Activated CD4-positive, alpha-beta T cell treated with anti-CD3 and anti-CD28 coated beads, Interleukin-10, Interleukin-2, amounts not matched to agents 100 ng/mL and 50 ng/mL, durations not matched to agents 16 hours and 8 hours (primary cell): ENCODE measurements at regions not wholly inside any gene's neighbourhood (a gene's known extent, or its start where the extent isn't known, plus 50 kb on each side); places are given as distances from the start of the nearest gene placed in this dataset.
"Not testable (repeated sequence)": the region's sequence is repeated elsewhere in the genome, so short reads cannot be mapped to it uniquely, and the experiment has no call there.

Experiments
- DNase-seq: peaks from one replicate; pipeline ENCODE4 v3.0.0-alpha.2; 2020

DNA sequence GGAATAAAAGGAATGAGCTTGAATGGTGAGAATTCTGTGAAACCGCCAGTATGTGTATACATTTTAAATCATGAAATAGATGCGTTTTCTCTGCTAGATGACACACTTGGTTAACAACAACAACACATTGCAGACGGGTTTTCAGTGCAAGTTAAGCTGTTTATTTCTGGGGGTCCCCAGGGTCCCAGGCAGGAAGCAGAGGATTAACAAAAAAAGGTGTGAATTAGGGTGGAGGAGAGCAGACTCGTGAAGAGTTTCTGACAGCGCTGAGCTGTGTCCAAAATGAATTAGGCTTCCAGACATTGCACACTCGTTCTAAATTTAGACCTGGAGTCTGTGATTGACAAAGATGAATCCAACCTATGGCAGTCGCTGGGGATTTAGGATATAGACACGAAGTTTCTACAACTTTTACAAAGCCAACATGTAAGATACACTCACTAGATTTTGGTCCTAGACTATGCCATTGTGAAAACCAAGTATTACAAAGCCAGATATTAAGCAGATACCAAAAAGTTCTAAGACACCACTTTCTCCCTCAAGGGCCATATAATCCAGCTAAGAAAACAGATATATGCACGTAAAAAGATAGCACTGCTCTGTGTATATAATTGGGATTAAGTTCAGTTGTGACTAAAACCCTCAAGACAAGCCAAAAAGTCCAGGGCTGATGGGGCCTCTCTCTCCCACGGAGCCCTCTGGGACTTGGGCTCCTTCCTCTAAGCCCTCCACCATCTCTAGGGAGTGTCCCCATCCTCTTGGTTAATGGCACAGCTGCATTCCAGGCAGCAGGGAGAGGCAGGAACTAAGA lies 120.2 kb downstream of the ACAA2 start:
- DNase-seq, result no peak

DNA sequence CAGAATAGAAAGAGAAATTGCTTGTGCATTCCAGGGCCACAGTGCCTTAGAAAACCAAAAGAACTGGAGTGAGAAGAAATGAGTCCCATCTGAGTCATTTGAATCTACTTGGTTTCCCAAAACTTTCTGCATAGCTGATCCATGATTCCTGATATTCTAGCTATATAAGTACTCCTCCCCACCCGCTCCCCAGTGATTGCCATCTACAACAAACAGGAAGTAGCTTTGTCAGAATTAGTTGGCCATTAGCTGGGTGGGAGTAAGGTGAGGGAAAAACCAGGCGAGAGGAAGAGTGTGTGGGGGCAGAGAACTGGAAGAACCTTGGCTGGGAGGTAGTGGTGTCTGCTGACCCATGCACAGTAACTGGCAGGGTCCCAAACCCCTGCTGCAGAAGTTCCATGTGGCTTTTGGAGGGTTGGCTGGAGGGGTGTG lies 122.1 kb downstream of the ACAA2 start:
- DNase-seq, result no peak

DNA sequence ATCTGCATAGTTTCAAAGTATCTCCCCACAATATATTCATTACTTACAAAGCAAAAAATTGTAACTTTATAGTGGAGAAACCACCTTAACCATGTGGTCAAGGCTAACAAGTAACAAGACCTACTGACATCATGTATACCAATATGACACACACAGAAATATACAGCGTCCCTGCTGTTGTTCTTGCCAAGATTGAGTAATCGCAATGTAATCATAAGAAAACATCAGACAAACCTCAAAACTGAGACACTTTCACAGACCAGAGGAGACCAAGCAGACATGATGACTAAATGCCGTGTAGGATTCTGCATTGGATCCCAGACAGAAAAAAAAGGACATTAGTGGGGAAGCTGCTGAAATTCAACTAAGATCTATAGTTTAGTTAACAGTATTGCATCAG lies 123.0 kb downstream of the ACAA2 start:
- DNase-seq, result peak; percentile 41

DNA sequence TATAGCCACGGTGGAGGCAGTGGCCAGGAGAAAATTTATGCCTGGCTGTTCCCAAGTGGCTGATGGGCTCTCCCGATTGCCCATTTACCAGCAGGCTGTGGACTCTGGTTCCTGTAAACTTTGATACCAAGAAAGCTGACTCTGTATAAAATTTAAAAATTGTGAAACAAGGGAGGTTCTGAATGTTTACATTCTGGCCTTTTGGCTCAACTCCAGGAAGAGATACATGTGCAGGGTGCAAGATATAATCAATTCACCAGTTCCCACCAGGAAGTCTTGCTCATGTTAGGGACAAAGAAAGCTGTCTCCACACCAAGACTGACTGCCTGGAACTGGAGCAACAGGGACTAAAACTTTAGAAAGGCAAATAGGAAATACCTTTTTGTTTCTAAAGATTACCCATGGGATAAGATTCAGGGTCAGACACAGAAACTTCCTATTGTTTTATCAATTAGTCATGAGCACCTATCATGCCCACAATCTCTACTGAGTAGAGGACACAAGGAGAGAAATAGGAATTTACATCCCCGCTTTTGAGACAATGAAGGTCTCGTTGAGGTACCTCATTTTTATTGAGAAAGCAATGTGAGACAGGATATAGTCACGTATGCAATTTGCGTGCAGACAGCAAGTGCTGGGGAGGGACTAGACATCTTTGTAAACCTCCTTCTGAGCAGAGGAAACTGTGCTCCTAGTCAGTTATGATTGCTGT lies 123.5 kb downstream of the LIPG start:
- DNase-seq, result no peak

DNA sequence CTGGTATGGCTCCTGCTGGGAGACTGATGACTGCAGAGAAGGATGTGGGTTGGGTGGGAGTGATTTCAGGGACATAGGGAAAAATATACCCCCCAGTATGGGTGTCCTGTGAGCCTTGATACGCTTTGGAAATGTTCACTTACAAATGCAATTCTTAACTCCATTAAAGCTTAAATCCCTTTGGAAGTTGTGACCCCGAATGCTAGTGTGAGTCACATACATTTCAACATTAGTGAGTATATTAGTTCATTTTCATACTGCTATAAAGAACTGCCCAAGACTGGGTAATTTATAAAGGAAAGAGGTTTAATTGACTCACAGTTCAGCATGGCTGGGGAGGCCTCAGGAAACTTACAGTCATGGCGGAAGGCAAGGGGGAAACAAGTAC lies 120.9 kb downstream of the LIPG start:
- DNase-seq, result not testable (repeated sequence)

DNA sequence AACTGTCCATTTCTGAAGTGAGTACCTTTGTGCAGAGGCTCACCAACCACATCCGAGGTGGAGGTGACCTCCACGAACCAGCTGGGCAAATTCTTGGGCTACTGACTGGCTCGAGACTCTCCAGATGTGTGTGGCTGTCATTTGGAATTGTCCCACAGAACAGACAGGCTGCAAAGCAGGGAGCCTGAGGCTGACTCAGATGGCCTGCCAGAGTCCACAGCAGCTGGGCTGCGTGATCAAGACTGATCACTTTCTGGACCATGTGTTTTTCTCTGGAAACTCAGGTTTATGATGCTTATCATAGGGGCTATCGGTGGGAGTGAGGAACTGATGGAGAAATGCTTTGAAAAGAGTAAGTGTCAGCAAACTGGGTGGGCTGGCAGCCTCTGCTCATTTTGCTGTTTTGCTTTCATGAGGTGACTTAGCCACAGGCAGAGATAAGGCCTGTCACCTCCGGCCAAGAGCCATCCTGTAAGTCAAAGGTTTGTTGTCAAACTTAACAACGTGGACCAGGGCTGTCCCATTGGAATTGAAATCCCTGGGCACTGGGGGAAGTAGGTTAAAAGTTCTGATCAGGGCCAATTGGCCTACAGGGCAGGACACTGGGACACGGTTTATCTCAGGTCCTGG lies 120.4 kb downstream of the LIPG start:
- DNase-seq, result no peak

DNA sequence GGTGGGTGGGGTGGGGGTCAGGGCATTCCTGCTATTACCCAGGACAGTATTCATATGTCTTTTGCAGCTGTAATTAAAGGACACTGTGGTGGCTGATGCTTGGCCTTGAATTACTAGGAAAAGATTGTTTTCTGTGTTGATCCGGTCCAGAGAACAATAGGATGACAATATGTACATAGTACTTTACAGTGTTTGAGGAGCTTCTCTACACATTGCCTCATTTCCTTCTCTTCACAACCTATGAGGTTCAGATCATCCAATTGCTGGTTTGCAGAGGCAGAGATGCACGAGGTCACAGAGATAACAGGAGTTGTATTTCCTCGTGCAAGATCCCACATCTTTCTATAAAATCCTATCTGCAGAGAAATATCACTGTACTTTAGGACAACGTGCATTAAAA lies 119.5 kb downstream of the LIPG start:
- DNase-seq, result no peak

DNA sequence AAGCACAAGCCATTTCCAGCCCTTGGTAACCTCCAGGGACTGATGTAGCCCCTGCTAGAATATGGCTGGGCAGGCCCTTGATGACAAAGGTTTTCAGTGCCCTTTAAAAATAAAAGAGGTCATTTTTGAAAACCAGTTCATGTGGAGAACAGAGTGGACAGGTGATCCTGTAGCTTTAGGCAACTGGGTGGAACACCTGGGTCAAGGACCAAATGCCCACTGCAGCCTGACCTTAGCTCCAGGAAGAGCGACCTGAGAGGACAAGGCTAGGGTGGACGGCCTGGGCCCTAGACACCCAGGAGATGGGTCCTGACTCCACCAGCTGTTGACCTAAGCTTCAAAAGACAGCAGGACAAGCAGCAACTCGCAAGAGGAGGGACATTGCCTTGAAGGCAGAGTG lies 116.6 kb downstream of the LIPG start:
- DNase-seq, result no peak

DNA sequence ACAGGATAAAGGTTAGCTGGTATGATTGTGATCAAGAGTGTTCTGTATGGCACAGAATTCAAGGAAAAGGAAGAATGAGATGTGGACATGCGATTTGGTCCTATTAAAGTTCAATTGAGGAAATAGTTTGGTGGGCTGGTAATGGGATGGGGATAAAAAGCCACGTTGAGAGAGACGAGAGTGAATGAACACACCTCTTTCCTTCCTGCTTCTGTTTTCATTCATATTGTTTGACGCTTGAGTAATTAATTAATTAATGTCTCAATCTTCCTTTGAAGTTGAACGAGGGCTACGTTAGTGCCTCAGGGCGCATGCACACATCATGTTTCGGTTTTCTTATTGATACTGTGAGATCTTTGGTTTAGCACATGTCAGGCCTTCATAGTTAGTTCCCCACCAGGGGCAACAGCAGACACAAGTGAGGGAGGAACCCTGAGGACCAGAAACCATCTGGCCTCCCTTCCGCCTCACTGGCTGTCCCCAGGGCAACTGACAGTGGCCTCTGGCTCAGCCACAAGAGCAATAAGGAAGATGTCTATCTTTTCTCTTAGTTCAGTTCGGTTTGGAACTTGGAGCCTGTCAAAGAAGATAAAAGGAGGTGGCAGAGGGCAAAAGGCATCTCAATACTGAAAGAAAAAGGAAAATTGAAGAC lies 116.0 kb downstream of the LIPG start:
- no peak for DNase-seq

DNA sequence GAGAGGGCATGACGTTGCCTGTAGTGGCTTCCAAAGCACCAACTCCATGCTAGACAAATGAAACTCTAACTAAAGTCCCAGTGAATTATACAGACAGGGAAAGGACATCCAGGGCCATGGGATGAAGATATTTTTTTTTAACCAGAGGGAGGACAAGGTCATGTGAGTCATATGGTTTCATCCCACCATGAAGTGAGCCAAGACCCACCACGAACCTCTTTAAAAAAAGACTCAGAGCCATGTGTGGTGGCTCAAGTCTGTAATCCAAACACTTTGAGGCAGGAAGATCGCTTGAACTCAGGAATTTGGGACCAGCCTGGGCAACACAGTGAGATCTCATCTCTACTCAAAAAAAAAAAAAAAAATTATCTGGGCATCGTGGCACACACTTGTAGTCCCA lies 115.2 kb downstream of the LIPG start:
- DNase-seq, result no peak

DNA sequence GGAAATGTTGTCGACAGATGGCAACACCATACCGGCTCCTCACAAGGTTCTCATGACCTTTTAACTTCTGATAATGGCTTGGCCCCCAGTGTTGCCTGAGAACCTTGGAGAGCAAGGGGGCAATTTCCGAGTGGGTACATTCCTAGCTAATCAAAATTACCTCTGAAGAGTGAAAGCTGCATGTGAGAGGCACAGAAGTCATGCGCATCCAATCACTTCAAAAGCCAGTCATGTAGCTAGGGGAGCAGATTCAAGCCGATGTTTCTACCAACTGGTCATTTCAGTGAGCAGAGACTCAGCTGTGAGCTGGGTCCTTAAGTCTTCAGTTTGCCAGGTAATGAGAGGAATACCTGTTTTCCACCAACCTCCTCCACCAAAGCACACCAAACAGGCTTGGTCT lies 111.4 kb downstream of the LIPG start:
- no peak for DNase-seq

DNA sequence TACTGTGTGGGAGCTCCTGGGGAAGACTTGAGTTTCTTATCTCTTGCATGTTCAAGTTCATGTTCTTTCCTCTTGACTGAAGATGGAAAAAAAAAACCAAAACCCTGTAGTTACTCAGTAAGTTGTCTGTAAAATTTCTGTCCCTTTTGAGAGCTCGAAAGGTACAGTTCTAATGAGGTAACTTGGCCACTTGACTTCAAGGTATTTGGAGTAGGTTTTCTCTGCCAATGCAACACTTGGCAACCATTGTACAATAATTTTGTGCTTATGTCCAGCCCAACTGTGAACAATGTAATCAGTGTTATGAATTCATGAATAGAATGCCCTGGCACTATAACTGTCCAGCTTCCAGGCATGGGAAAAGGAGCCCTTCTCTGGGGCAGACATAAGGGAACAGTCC lies 111.0 kb downstream of the LIPG start:
- no peak for DNase-seq

DNA sequence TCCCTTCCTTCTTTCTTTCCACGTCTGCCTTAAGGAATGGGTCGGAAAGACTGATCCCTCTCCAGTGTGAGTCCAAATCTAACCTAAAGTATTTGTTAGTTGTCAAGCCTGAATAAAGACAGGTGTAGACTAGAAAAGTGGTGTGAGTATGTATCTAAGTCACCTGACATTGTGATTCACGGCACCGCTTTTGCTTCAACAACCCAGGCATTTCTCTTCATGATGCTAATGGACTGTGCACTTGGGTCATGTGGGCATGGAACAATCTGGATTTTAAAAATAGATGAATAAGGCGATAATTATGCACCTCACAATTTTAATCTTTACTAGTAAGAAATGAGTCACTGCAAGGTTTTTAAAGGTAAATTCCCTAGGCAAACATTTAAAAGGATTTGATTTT lies 107.5 kb downstream of the LIPG start:
- no peak for DNase-seq

DNA sequence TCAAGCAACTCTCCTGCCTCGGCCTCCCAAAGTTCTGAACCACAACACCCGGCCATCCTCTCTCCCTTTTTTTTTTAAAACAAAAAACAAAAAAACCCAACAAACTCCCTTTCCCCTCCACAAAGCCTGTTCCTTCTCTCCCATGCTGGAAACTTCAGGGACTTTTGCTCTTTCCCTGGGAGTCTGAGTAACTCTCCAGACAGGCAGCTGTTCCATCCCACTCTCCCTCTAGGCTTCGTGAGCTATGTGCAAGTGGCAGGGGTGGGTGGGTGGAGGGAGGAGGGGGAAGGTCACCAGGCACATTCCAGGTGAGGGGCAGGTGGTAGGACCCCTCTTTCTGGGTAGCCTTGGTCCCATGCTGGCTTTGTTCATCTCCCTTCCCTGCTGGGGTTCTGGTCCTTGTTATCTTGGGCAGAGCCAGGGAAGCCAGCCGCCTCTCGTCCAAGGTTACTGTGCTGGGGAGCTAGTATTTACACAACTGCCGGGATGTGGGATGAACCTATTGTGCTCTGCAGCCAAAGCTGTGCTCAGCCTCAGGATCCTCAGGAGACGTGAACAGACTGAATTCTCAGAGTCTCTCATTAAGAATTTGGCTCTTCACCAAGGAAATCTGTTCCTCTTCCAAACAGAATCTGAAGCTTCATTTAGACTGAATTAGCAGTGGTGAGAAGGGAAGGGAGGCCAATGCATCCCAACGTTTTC lies 106.9 kb downstream of the LIPG start:
- DNase-seq, result no peak

DNA sequence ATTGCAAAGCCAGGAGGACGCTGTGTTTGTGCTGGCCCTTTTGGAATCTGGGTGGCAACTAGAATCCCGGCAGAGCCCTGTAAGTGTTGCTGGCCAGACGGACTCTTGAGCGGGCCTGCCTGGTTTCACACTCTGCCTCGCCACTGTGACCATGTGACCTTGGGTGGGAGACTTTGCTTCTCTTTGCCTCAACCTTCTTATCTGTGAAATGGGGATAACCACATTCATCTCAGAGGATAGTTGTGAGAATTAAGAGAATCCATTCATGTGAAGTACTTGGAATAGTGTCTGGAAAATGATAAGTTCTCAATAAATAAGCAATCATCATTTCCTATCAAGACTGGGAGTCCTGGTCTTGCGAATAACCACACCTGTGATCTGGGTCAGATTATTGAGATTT lies 105.6 kb downstream of the LIPG start:
- no peak for DNase-seq

DNA sequence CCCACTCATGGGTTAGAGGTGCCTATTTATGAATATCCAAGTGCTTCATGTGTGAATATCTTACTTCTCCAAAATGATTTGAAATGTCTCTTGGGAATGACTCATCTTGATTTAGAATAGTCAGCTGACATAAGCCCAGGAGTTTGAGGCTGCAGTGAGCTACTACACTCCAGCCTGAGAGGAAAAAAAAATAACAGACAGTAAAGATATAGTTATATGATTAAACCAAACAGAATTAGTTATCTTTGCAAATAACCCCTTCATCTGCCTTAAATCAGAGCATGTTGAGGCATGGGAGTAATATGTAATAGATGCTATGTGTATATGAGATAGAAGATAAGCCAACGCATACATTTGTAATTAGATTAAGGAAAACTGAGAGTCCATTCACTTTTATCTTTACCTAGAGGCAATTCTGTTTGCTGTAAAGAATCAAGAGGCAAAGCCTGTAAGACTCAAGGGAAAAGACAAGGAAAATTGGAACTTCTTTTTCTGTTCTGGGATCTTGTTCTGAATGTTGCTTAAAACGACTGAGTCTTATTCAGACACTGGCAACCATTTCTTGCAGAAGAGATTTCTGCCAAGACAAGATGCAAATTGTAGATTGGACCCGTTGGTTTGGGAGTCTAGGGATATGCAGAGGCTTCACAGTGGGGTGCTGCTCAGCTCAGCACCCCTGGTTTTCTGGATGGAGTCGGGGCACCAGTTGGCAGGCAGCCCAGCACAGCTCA lies 104.4 kb downstream of the LIPG start:
- DNase-seq, result no peak

DNA sequence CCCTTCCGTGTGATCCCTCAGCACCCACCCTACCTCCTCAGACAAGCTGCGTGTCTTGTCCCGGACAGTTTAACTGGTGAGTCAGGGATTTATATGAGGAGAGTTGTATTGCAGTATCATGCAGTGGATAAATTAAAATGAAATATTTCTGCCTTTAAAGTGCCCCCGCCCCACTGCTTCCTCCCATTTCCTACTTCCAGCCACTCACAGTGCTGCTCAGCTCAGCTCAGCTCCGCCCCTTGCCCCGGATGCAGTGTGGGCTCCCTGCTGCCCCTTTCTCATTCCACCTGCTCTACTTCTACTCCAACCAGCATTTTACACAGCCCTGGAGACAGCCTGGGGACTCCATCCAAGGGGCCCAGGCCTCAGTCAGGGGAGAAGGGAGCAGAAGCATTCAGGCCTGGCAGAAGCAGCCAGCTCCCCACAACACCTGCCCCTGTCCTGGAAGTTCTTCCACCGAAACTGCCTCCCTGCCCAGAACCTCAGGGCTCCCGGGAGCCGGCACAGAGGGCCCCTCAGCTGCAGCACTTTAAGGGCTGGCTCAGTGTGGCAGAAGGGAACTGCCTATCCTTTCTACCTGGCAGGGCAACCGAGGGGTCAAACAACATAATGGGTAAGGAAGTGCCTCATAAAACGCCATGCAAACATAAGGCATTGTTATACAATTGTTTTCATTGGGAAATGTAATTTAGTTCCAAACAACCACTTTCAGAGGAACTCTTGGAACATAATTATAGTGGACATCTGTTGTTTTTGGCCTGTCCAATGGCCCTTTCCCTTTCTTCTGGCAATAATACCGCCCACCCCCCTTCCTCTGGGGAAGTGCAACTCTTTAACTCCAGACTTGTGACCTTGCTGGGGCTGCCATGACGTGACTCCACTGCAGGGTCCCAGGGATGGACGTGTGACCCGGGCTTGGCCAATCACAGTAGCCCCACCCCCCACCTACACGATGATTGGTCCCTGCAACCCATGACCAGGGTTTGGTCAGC lies 102.3 kb downstream of the LIPG start:
- no peak for DNase-seq

DNA sequence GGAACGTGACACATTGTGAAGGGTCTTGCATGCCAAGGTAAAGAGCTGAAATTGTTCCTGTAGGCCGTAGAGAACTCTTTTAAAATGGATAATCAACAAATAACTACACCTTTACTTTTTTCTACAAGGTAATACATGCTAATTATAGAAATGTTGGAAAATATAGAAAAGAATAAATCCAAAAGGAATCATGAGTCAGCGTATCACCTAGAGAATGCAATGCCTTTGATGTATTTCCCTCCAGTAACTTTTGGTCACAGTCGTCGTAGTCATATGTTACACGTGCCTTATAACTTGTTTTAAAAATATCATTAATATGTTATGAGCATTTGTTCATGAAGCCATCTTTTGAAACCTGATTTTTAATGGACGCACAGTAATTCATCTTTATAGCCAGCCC lies 100.6 kb downstream of the LIPG start:
- no peak for DNase-seq

DNA sequence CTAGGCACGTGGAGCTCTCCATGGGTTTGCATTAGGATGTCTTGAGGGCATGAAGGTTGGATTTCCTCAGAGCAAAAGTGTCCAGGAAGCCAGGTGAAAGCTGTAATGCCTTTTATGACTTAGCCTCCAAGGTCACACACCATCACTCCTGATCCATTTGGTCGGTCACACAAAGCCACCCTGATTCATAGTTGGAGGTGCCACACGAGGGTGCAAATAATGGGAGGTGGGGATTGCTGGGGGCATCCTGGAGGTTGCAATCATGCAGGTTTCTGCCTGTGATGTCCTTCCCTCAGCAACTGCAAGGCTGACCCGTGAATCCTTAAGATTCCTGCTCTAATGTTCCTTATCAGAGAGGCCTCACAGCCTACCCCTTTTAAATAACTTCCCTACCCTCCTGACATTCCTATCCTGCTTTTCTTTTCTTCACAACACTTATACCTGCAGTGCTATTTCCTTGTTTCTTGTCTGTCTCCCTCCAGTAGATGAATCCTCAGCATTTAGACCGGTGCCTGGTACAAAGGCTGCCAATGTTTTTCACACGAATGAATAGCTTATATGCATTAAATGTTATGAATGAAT lies 97.1 kb downstream of the LIPG start:
- no peak for DNase-seq

DNA sequence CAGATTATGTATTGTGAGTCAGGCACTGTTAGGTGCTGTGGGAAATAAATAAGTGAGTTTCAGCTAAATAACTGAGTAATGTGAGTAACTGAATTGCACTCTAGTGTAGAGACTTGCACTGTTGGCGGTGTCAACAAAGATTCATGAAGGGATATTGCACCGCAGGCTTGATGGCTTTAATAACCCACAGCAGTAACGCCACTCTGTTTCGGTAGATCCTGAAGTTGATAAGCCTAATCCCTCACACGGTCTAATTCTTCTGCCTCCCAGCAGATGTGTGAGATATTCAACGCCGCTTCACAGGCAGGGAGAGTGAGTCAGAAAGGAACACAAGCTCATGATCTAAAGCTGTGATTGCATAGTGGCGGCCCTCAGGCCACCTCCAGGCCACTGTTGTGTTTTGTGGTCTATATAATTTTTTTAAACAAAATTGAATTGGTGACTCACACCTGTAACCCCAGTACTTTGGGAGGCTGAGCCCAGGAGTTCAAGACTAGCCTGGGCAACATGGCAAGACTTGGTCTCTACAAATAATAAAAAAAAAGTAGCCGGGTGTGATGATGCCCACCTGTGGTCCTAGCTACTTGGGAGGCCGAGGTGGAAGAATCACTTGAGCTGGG lies 94.3 kb downstream of the LIPG start:
- peak; percentile 16 for DNase-seq
